AG09309 (cell line): ENCODE measurements at regions not wholly inside any gene's neighbourhood (a gene's known extent, or its start where the extent isn't known, plus 50 kb on each side); places are given as distances from the start of the nearest gene placed in this dataset.

Experiments
- DNase-seq: peaks from one replicate; pipeline ENCODE4 v3.0.0-alpha.2; 2010; ENCODE audit warnings: low read depth
- H3K4me3 ChIP-seq: 2 replicates; pipeline ENCODE4 v1.5.1; 2011; ENCODE audit warnings: mild to moderate bottlenecking, low read depth, low read length, moderate library complexity; ENCODE audit not compliant: control insufficient read depth
- TF ChIP-seq, protein P1 (sequence below): IDR thresholded peaks from 2 replicates; pipeline ENCODE4 v1.5.1; 2011; ENCODE audit warnings: mild to moderate bottlenecking, low read depth, low read length, inconsistent platforms; ENCODE audit not compliant: insufficient read depth, control insufficient read depth; ENCODE audit errors: missing control alignments

DNA sequence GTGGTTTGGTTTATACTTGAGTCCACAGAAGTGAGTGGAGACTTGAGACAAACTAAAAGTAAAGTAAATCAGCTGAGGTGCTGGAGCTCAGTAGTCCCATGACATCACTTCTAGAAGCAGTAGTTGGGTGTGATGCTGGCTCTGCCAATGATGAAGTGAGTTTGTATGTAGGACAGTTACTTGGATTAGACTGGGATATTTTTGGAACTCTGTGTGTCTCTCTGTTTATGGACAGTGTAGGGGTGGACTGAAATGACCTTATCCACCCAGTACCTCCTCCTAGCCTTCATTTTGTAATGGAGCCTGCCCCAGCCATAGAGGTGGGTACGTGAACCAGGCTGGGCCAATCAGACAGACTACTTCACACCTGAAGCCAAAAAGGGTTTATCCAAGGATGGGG lies 52.2 kb downstream of the POLR1D start:
- no peak for DNase-seq
- no peak overlapping the region for H3K4me3 ChIP-seq
- TF ChIP-seq, protein P1, sequence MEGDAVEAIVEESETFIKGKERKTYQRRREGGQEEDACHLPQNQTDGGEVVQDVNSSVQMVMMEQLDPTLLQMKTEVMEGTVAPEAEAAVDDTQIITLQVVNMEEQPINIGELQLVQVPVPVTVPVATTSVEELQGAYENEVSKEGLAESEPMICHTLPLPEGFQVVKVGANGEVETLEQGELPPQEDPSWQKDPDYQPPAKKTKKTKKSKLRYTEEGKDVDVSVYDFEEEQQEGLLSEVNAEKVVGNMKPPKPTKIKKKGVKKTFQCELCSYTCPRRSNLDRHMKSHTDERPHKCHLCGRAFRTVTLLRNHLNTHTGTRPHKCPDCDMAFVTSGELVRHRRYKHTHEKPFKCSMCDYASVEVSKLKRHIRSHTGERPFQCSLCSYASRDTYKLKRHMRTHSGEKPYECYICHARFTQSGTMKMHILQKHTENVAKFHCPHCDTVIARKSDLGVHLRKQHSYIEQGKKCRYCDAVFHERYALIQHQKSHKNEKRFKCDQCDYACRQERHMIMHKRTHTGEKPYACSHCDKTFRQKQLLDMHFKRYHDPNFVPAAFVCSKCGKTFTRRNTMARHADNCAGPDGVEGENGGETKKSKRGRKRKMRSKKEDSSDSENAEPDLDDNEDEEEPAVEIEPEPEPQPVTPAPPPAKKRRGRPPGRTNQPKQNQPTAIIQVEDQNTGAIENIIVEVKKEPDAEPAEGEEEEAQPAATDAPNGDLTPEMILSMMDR: no peak

DNA sequence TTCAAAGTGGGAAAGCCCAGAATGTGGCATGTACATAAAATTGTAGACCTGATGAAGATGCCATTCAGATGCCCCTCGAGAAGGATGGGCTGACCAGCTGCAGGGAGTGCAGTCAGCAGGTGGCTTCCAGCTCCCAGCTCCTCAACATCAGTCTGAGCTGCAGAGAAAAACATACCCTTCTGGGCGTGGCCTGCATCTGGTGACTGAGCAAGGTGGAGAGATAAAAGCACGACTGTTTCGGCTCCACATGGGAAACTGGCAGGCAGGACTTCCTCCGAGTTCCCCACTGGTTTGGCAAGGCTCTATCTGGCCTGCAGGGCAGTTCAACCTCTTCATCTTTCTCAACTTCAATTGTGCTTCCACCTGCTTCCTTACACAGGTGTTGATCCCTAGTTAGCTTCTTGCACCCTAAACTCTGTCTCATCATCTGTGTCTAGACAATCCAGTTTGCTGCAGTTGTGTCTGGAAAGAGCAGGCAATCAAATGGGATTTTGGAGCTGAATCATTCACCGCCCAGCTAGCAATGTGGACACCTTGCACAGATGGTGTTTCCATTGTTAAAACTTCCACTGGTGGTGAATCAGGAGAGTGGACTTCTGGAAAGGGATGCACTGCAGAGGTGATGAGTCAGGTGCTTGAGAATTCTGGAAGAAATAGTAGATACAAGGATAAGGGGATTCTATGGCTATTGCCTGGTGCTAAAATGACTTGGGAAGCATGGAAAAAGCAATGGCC lies 56.8 kb downstream of the POLR1D start:
- DNase-seq: no peak
- TF ChIP-seq, protein P1: no peak
- no peak overlapping the region for H3K4me3 ChIP-seq

DNA sequence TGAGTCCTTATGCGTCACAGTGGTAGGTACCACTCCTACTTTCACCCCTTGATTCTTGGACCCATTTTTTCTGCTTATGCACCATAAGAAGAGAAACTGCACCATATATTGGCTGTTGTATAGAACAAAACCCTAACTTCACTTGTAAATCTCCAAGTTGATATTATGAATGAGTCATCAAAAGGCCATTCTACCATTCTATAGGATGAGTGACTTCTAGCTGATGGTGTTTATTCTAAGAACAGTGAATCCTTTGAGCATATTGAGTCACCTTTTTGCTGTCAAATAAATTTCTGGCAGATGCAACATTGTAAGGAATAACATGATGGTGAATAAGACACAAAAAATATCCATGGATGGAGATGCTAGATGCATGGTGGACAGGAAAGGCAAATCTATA lies 57.7 kb downstream of the POLR1D start:
- TF ChIP-seq, protein P1: no peak
- no peak for DNase-seq
- no peak overlapping the region for H3K4me3 ChIP-seq

DNA sequence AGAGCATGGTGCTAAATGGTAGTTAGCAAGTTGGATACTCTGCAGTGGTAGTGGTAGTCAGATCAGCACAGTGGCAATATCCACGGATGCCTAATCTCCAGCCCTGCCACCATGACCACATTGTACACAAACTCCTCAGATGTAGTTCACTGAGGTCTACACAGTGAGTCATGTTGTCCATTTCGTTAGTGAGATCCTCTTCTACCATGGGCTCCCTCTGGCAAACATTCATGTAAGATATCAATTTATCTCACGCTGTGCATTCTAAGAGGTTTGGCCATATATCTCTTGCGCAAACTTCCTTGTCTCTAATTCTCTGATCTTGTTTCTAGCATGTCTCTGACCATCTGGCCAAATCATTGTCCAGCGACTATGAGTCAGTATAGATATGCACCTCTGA lies 58.2 kb downstream of the POLR1D start:
- H3K4me3 ChIP-seq: no peak overlapping the region
- DNase-seq: no peak
- TF ChIP-seq, protein P1: no peak

DNA sequence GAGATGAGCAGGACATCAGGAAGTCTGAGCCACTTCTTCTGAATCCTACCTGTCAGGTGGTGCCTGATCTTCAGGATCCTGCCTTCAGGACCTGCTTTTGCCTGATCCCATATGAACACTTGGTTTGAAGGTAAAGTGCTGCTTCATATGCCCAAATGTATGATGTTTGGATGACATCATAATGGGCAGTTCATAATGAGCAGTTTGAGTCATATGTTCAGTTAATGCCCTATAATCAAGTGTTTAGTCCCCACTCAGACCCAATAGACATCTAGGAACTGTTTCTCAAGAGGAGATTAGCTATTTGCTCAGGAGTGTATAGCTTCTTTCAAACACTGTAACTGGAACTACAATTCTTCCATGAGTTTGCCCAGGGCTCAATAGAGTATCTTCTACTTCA lies 58.8 kb downstream of the POLR1D start:
- TF ChIP-seq, protein P1: no peak
- H3K4me3 ChIP-seq: no peak overlapping the region
- DNase-seq: no peak

DNA sequence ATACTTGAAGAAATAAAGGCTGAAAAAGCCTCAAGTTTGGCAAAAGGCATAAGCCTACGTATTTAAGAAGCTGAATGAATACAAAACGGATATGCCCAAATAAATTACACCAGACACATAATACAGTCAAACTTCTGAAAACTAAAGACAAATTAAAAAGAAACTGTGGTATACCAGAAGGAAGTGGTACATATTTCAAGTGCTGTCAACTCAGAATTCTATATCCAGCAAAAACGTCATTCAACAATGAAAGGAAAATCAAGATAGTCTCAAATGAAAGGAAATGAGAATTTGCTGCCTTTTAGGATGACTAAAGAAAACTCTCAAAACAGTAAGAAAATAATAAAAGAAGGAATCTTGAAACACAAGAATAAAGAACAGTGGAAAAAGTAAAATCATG lies 69.5 kb downstream of the POLR1D start:
- TF ChIP-seq, protein P1: no peak
- H3K4me3 ChIP-seq: no peak overlapping the region
- DNase-seq: no peak
